ENCODE measurements at regions not wholly inside any gene's neighbourhood (a gene's known extent, or its start where the extent isn't known, plus 50 kb on each side); places are given as distances from the start of the nearest gene placed in this dataset.

DNA sequence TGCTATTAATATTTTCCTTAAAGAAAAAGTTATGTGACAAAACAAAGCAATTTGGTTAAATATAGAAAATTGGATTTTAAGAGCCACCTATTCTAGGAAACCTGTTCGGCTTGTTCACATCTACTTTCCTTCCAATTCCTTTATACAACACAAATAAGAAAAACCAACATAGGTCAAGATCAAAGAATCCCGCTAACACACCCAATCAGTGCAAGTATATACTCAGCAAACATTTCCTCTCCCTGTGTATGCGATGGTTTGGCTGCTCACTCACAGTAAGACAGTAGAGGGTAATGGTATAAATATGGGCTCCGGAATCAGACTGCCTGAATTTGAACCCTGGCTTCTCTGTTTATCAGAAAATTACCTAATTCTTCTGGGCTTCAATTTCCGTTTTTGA, 757.5 kb upstream of the ZNF608 start:
- DNase-seq (ENCODE audit: low read depth in 4 of 4, low spot score in 2 of 4) = no peak

GRCh38 chr5:125505115-125505514, 758.7 kb upstream of the ZNF608 start:
- no peak for DNase-seq (ENCODE audit: low read depth in 4 of 4, low spot score in 2 of 4)

DNA sequence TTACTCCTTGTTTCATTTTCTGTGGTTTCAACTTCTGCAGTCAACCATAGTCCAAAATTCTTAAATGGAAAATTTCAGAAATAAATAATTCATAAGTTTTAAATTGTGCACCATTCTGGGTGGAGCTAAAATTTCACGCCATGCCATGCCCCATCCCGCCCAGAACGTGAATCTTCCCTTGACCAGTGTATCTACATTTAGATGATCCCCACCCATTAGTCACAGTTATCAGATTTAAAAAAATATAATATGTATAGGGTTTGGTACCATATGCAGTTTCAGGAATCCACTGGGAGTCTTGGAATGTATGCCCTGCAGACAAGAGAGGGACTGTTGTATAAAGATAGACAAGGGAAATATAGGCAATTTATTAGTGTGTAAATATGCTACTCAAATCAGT, 759.7 kb upstream of the ZNF608 start:
- DNase-seq (ENCODE audit: low read depth in 4 of 4, low spot score in 2 of 4) = no peak

- no peak for DNase-seq (ENCODE audit: low read depth in 4 of 4, low spot score in 2 of 4)
Observed at GRCh38 chr5:125508225-125508624, 761.8 kb upstream of the ZNF608 start.

GRCh38 chr5:125510651-125511050, 764.2 kb upstream of the ZNF608 start:
- no peak for DNase-seq (ENCODE audit: low read depth in 4 of 4, low spot score in 2 of 4)

GRCh38 chr5:125517973-125518550, 771.6 kb upstream of the ZNF608 start:
- DNase-seq (ENCODE audit: low read depth in 4 of 4, low spot score in 2 of 4) = no peak

DNA sequence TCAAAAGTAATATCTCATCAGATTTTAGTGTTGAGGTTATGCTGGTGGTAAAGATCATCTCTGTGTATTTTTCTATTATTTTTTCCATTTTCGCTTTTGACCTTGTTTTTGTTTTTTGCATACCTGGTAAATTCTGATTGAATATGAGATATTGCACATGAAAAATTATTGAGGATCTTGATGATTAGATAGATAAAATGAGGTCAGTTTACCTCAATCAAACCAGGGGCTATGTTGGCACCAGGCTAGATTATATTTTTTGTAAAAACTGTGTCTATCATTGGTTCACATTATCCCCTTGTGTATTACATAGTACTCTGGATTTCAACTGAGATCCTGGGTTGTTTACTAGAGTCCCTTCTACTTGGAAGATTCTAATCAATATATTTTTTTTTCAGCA, 774.9 kb upstream of the ZNF608 start:
- no peak for DNase-seq (ENCODE audit: low read depth in 4 of 4, low spot score in 2 of 4)

DNA sequence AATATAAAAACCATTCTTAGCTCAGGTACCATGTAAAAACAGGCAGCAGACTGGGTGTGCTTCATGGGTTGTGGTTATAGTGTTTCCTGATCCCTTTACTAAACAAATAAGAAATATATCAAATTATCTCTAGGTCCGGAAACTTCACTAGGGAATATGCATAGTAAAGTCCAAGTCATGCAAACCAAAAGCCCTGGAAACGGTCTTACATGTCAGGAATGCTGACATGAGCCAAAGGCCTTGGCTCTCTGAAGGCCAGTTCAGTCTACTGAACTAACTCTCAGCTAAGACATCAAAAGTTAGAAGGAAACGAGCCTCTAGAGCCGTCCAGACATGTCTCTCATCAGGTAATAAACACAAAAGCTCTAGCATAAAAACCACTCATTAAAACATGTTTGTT, 778.9 kb upstream of the ZNF608 start:
- DNase-seq (ENCODE audit: low read depth in 4 of 4, low spot score in 2 of 4) = no peak

- no peak for DNase-seq (ENCODE audit: low read depth in 4 of 4, low spot score in 2 of 4)
Observed at GRCh38 chr5:125526966-125527365, 780.5 kb upstream of the ZNF608 start.

- DNase-seq (ENCODE audit: low read depth in 4 of 4, low spot score in 2 of 4) = no peak
Observed at GRCh38 chr5:125528881-125529280, 782.4 kb upstream of the ZNF608 start.

GRCh38 chr5:125530833-125531615, 784.6 kb upstream of the ZNF608 start:
- DNase-seq (ENCODE audit: low read depth in 4 of 4, low spot score in 2 of 4) = no peak

- DNase-seq (ENCODE audit: low read depth in 4 of 4, low spot score in 2 of 4) = no peak
Observed at GRCh38 chr5:125536095-125536494, 789.7 kb upstream of the ZNF608 start.

DNA sequence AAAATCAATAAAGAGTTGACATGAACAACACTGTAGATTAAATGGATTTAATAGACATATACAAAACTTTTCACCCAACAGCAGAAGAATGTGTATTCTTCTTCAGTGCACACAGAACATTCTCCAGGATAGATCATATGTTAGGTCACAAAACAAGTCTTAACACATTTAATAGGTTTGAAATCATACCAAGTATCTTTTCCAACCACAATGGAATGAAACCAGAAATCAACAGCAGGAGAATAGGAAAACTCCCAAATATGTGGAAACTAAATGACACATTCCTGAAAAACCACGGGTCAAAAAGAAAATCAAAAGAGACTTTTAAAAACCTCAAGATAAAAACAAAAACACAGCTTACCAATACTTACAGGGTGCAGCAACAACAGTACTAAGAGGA, 790.1 kb upstream of the ZNF608 start:
- DNase-seq (ENCODE audit: low read depth in 4 of 4, low spot score in 2 of 4) = no peak

- no peak for DNase-seq (ENCODE audit: low read depth in 4 of 4, low spot score in 2 of 4)
Observed at GRCh38 chr5:125537661-125538060, 791.2 kb upstream of the ZNF608 start.

- DNase-seq (ENCODE audit: low read depth in 4 of 4, low spot score in 2 of 4) = no peak
Observed at GRCh38 chr5:125538469-125538868, 792.0 kb upstream of the ZNF608 start.

DNA sequence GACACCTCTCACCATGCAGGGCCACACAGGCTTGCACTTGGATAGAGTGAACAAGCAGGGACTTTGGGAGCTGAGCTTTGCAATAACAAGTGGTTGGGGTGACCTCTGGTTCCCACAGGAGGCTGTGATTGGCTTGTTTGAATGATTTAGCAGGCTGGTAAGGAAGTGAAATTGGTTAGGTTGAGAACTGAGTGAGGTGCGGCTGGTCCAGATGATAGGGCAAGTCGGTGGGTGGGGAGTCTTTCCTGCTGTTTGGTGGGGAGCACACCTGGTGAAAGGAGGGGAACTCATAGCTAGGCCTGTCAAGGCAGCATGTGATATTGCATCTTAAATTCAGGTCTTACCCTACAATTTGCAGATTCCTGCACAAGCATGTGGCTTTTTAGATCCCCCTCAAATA, 794.6 kb upstream of the ZNF608 start:
- no peak for DNase-seq (ENCODE audit: low read depth in 4 of 4, low spot score in 2 of 4)

DNA sequence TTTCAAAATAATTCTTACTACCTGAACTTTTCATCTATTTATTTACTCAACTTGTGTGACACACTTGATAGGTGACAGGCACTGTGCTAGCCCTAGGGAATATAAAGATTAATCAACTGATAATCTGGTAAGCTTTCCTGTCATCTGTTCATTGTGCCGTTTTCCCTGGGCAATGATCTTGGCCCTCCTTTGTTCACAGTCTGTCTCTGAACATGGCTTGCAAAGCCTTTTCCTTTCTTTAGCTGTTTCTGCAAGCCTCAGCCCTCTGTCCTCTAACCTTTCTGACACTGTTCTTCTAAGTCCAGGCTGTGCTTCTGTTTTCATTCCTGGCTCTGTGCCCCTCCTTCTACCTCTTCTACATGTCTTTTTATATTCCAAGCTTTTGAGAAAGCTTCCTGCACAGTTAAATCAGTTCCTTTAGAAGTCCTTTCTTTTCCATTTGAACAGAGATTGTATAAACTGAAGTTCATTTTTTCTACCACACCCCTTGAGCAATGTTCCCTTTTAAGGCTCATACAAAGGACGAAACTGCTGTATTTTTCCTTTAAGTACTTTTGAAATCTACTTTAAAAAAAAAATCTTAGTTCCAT, 803.0 kb upstream of the ZNF608 start:
- peak in 3 of 4 donors; percentile 6 to 27 (median 8) for DNase-seq (ENCODE audit: low read depth in 4 of 4, low spot score in 2 of 4)

DNA sequence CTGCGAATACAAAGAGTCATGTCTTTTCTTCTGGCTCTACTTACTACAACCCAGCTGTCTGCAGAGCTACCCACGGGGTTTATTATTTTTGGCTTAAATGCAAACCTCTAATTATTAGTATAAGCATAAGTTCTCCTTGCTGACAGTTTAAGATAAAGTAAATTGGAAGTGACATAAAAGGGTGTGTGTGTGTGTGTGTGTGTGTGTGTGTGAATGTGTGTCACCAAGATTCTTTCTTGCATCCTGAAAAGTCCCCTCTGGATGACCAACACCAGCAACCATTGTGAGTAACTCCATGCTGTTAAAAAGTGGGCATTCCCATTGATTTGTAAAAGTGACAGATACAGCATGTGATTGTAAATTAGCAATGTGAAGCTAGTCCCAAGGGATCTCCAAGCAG, 803.8 kb upstream of the ZNF608 start:
- peak in 3 of 4 donors; percentile 37 to 61 (median 37) for DNase-seq (ENCODE audit: low read depth in 4 of 4, low spot score in 2 of 4)

DNA sequence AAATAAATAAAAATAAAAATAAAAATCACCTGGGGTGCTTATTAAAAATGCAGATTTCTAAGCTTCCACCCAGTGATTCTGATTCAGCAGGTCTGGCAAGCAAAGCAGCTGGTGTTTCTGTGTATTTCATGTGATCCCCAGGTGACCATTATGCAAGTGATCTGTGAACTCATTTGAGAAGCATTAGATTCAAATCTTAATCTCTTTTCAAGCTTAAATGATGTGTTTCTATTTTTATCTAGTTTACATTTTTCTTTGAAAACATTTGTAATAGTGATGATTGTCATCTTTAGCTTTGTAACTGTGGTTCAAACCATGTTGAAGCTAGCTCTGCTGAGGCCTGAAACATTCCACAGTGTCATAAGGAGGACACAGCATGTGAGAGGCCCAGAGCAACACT, 804.8 kb upstream of the ZNF608 start:
- DNase-seq (ENCODE audit: low read depth in 4 of 4, low spot score in 2 of 4) = no peak

- DNase-seq (ENCODE audit: low read depth in 4 of 4, low spot score in 2 of 4) = no peak
Observed at GRCh38 chr5:125551797-125552196, 805.4 kb upstream of the ZNF608 start.

- no peak for DNase-seq (ENCODE audit: low read depth in 4 of 4, low spot score in 2 of 4)
Observed at GRCh38 chr5:125552486-125552885, 806.0 kb upstream of the ZNF608 start.

DNA sequence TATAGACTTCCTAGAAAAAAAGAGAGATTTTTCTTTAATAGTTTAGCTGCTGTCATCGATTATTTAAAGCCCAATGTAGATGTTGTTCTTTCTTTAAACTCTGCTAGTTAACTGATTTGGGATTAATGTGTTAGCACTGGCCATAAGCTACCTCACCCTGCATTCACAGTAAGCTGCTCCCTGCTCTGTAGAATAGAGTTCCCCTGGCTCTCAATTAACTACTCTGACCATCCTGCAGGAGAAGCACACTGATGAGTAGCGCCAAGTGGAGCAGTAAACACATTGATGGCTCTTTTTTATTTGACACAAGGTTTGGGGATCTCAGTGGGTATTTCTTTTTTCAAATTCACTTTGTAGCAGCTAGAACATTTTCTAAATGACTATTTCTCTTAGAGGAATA, 807.9 kb upstream of the ZNF608 start:
- no peak for DNase-seq (ENCODE audit: low read depth in 4 of 4, low spot score in 2 of 4)
